Neural cell (in vitro differentiated cells): ENCODE measurements at regions not wholly inside any gene's neighbourhood (a gene's known extent, or its start where the extent isn't known, plus 50 kb on each side); places are given as distances from the start of the nearest gene placed in this dataset.
"Not testable (repeated sequence)": the region's sequence is repeated elsewhere in the genome, so short reads cannot be mapped to it uniquely, and the experiment has no call there.

Experiments
- CTCF ChIP-seq: fragments of 450-650 bp; IDR thresholded peaks from 2 replicates; pipeline ENCODE4 v1.5.1; 2014; ENCODE audit warnings: antibody characterized with exemption, mild to moderate bottlenecking, moderate library complexity; ENCODE audit not compliant: poor library complexity, severe bottlenecking
- POLR2AphosphoS5 ChIP-seq: IDR thresholded peaks from 2 replicates; pipeline ENCODE4 v1.6.1; 2012
- SMC3 ChIP-seq: fragments of 450-650 bp; conservative IDR thresholded peaks from 2 replicates; pipeline ENCODE4 v1.6.1; 2014; ENCODE audit warnings: antibody characterized with exemption, mild to moderate bottlenecking, moderate library complexity; ENCODE audit not compliant: poor library complexity

GRCh38 chr17:65301882-65302281, 164.7 kb downstream of the RGS9 start:
- not testable (repeated sequence) for TF ChIP-seq CTCF, POLR2AphosphoS5, SMC3
